HepG2 (cell line): ENCODE measurements at regions not wholly inside any gene's neighbourhood (a gene's known extent, or its start where the extent isn't known, plus 50 kb on each side); places are given as distances from the start of the nearest gene placed in this dataset.
A peak's percentile ranks its signal among the peaks of the same experiment; 100 is the strongest.

ENCODE experiments used
- ATAC-seq: fragments of 200-7000 bp; cut with Tn5 transposase; 3 replicates; pipeline ENCODE4 v1.9.1; 2020; ENCODE audit warnings: mild to moderate bottlenecking, moderate library complexity
- BruUV-seq: library from RNA; stranded (reverse); fragments of 400-500 nt; replicated peaks from 2 replicates; lab custom pipeline; 2021; lab: Mats Ljungman, UMichigan
- CTCF ChIA-PET: fragments of 300-600 bp; formaldehyde crosslinking; extraction: SDS; loops from one replicate; lab custom pipeline; 2021; ENCODE audit warnings: low total read pairs, inconsistent platforms, low intra/inter-chr PET ratio; lab: Yijun Ruan, JAX
- POLR2A ChIA-PET: fragments of 350-600 bp; sonication (Branson Sonifier 250); formaldehyde crosslinking; loops from one replicate; lab custom pipeline; 2020; ENCODE audit warnings: antibody characterized with exemption, inconsistent platforms; lab: Yijun Ruan, JAX
- DNase-seq: peaks from one replicate; pipeline ENCODE4 v3.0.0-alpha.2; 2015; ENCODE audit warnings: low spot score
- FAIRE-seq: peaks from 3 replicates; lab custom pipeline; 2011; peaks lifted over from hg19 to GRCh38; lab: Jason Lieb, UNC
- H2AFZ ChIP-seq: one replicate; pipeline ENCODE4 v1.6.1; 2011; ENCODE audit warnings: low read length, inconsistent platforms
- H3K27ac ChIP-seq: fragments of 300-600 bp; 3 replicates; pipeline ENCODE4 v1.8.0; 2011; ENCODE audit warnings: mixed run types, mild to moderate bottlenecking, mixed read lengths, low read length, inconsistent platforms; ENCODE audit not compliant: insufficient read depth; ENCODE audit errors: extremely low read length
- H3K27me3 ChIP-seq, 2 experiments: fragments of 200-600 bp in 1 of 2; 2 replicates in 1 of 2; 3 replicates in 1 of 2; pipeline versions ENCODE4 v1.6.0 to v1.8.0; 2011; ENCODE audit warnings: low read length in 2 of 2, mild to moderate bottlenecking in 2 of 2, moderate library complexity in 2 of 2, inconsistent platforms in 1 of 2; ENCODE audit not compliant: insufficient read depth in 2 of 2, control insufficient read depth in 1 of 2
- H3K36me3 ChIP-seq, 2 experiments: fragments of 200-600 bp in 1 of 2; replicated peaks in 1 of 2; 2 replicates in 1 of 2; 3 replicates in 1 of 2; pipeline versions ENCODE4 v1.5.1 to v1.8.0; 2011; ENCODE audit warnings: low read length in 2 of 2, inconsistent platforms in 1 of 2; ENCODE audit not compliant: insufficient read depth in 2 of 2, control insufficient read depth in 1 of 2
- H3K4me1 ChIP-seq: 2 replicates; pipeline ENCODE4 v1.5.1; 2012; ENCODE audit warnings: low read length, inconsistent platforms; ENCODE audit not compliant: insufficient read depth
- H3K4me2 ChIP-seq: 2 replicates; pipeline ENCODE4 v1.6.0; 2011; ENCODE audit warnings: low read depth, low read length, inconsistent platforms
- H3K4me3 ChIP-seq, 3 experiments: fragments of 200-600 bp in 1 of 3; sonication (generic), shearing (Covaris generic) in 1 of 3; replicated peaks in 1 of 3; 2 replicates each; pipeline ENCODE4 v1.5.1; 2011 to 2016; ENCODE audit warnings: low read length in 3 of 3, inconsistent platforms in 2 of 3, low read depth in 2 of 3, mild to moderate bottlenecking in 2 of 3, control low read depth in 1 of 3, mixed read lengths in 1 of 3; ENCODE audit not compliant: insufficient read depth in 1 of 3
- H3K79me2 ChIP-seq: one replicate; pipeline ENCODE4 v1.6.1; 2011; ENCODE audit warnings: low read length, inconsistent platforms; ENCODE audit not compliant: insufficient read depth
- H3K9ac ChIP-seq: 2 replicates; pipeline ENCODE4 v1.6.0; 2011; ENCODE audit warnings: mild to moderate bottlenecking, low read depth, low read length, inconsistent platforms; ENCODE audit not compliant: insufficient read depth
- H3K9me3 ChIP-seq: 2 replicates; pipeline ENCODE4 v1.5.1; 2012; ENCODE audit warnings: mild to moderate bottlenecking, low read length
- H4K20me1 ChIP-seq: 2 replicates; pipeline ENCODE4 v1.6.0; 2011; ENCODE audit warnings: inconsistent platforms, mild to moderate bottlenecking, low read length, moderate library complexity; ENCODE audit not compliant: insufficient read depth
- ARNTL ChIP-seq: sonication (generic); formaldehyde crosslinking; IDR thresholded peaks from 2 replicates; pipeline ENCODE4 v1.4.0; 2020; ENCODE audit warnings: mild to moderate bottlenecking, missing genetic modification reagents
- GABPA ChIP-seq, 2 experiments: IDR thresholded peaks; 2 replicates each; pipeline ENCODE4 v1.6.1; 2011 to 2016; ENCODE audit warnings: low read depth in 2 of 2, low read length in 1 of 2, missing biosample characterization in 1 of 2, missing genetic modification characterization in 1 of 2
- GATAD2A ChIP-seq: IDR thresholded peaks from 2 replicates; pipeline ENCODE4 v1.6.1; 2016
- TRIM22 ChIP-seq: fragments of 450-650 bp; IDR thresholded peaks from 2 replicates; pipeline ENCODE4 v1.6.1; 2017
- WGBS: methylation state at CpG from one replicate; pipeline ENCODE4 v1.1.6; 2017; ENCODE audit warnings: low lambda C conversion rate; 5-methylcytosine and 5-hydroxymethylcytosine counted together
- in situ Hi-C: cut with HindIII; loops from 2 replicates; pipeline ENCODE4 v1.10.0; 2017; ENCODE audit warnings: low pct_unique_long_range_greater_than_20kb; ENCODE audit not compliant: extremely low pct_ligation_motif_present
- intact Hi-C: fragments of 100-400 bp; cut with micrococcal nuclease; formaldehyde crosslinking; loops from one replicate; pipeline ENCODE4 v1.10.0; 2022; ENCODE audit not compliant: unreplicated experiment

DNA sequence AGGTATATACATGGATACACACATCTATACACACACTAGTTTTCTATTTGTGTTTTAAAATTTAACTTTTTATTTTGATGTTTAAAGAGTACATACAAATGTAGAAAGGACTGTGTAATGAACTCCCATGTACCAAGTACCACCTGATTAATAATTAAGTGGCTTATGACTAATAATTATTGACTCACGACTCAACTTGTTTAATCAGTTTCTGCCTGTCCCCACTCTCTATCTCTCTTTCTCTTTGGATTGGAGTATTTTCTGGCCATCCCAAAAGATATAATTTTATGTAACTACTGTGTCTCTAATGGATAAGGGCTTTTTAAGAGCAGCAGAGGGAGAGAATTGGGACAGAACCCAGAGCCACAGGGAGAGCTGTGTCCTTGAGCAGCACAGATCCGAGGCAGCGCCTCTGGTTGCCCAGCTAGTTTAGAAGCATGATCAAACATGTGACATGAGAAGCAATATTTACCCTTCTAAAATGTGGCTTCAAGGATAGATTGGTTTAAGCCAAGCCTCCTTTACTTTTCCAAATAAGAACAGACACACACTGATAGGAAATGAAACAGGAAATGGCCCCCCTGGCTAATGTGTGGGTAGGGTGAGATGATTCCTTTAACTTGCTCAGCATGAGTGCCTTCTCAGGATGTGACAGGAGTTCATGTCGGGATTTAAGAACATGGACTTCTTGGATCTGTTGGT, 81.0 kb downstream of the ERMARD start:
- CTCF ChIA-PET: interaction anchor here (1.0 to 2.4 kb wide), 4 partner anchors 42 to 698 kb away, joined by 4 to 24 read pairs (median 12); no protein-coding TSS in a partner anchor
- H3K9me3 ChIP-seq: no peaks in the 10 kb centered on the region
- no TSS peak for BruUV-seq
- 0 out of 2 replicates have a peak, but pooled peaks have one; percentile 40 for TF ChIP-seq ARNTL
- TF ChIP-seq TRIM22: no peak
- TF ChIP-seq GABPA (IDR thresholded peaks at IDR 0.05; ENCODE audit: low read depth, low read length): no peak
- peak; percentile 27; the same call in 1 of the 2 replicates for TF ChIP-seq GABPA (CRISPR knock-in tag; IDR thresholded peaks at IDR 0.05; ENCODE audit: low read depth)
- peak; percentile 32; the same call in 1 of the 2 replicates for TF ChIP-seq GATAD2A (CRISPR knock-in tag)
- TF ChIP-seq, all 625 proteins: peak for 3
- H3K9ac ChIP-seq: no peak overlapping the region
- DNase-seq (peak; percentile 9), ATAC-seq (peak; percentile 20), FAIRE-seq (peak; percentile 43)
- H2AFZ ChIP-seq: no peak overlapping the region
- POLR2A ChIA-PET: interaction anchor here (0.8 to 1.9 kb wide), 5 partner anchors 25 to 684 kb away, joined by 4 to 9 read pairs (median 5); no protein-coding TSS in a partner anchor
- peak overlapping the region; percentile 44 for H3K4me2 ChIP-seq
- H3K4me1 ChIP-seq: peaks cover 19% of the 10 kb centered on the region
- no peaks in the 10 kb centered on the region for H3K79me2 ChIP-seq
- no peak overlapping the region for H3K4me3 ChIP-seq
- H3K27me3 ChIP-seq: peaks cover 0 to 31% of the 10 kb centered on the region in 2 experiments; a peak in 4 of 5 replicates
- 5% methylated on average over 4 of the region's 4 CpGs for WGBS
- H3K27ac ChIP-seq: no peak overlapping the region
- in situ Hi-C loops (loop anchor here (5.0 kb wide), 1 partner anchor 700 kb away; no protein-coding TSS in a partner anchor), intact Hi-C loops (loop anchor here (2.0 kb wide), 1 partner anchor 50 kb away; no protein-coding TSS in a partner anchor)
- no peaks in the 10 kb centered on the region for H3K36me3 ChIP-seq
- H4K20me1 ChIP-seq: no peaks in the 10 kb centered on the region
